CD4-positive, alpha-beta T cell (primary cell): ENCODE measurements at regions not wholly inside any gene's neighbourhood (a gene's known extent, or its start where the extent isn't known, plus 50 kb on each side); places are given as distances from the start of the nearest gene placed in this dataset.

Experiments
- ATAC-seq: fragments of 200-7000 bp; cut with Tn5 transposase; one replicate; pipeline ENCODE4 v1.10.0; 2022; ENCODE audit warnings: mild to moderate bottlenecking; ENCODE audit not compliant: poor library complexity
- CTCF ChIA-PET: fragments of 350-600 bp; sonication (Branson Sonifier 250); formaldehyde crosslinking; loops from one replicate; lab custom pipeline; 2021; ENCODE audit warnings: antibody characterized with exemption, inconsistent platforms; lab: Charles Lee
- POLR2A ChIA-PET: fragments of 350-600 bp; sonication (Branson Sonifier 250); formaldehyde crosslinking; loops from one replicate; lab custom pipeline; 2021; ENCODE audit warnings: antibody characterized with exemption, inconsistent platforms; lab: Charles Lee
- DNase-seq, 14 experiments: peaks; one replicate each; pipeline ENCODE4 v3.0.0-alpha.2; 2013 to 2020; ENCODE audit warnings: mixed read lengths in 2 of 14
- H3K27ac ChIP-seq, 2 donors: one replicate each; pipeline versions ENCODE4 v1.5.1 to v1.7.0; 2013; ENCODE audit warnings: low read length in 2 of 2, low read depth in 1 of 2, mild to moderate bottlenecking in 1 of 2
- H3K27me3 ChIP-seq, 2 experiments: 1 replicate in 1 of 2; 2 replicates in 1 of 2; pipeline versions ENCODE4 v1.6.1 to v1.7.0; 2013; ENCODE audit warnings: low read length in 2 of 2, control low read depth in 1 of 2, mild to moderate bottlenecking in 1 of 2, moderate library complexity in 1 of 2; ENCODE audit not compliant: insufficient read depth in 2 of 2, control insufficient read depth in 1 of 2
- H3K36me3 ChIP-seq: one replicate; pipeline ENCODE4 v1.6.1; 2013; ENCODE audit warnings: low read length, control low read depth; ENCODE audit not compliant: insufficient read depth
- H3K4me1 ChIP-seq: one replicate; pipeline ENCODE4 v1.6.1; 2013; ENCODE audit warnings: low read length, control low read depth; ENCODE audit not compliant: insufficient read depth
- H3K4me3 ChIP-seq: one replicate; pipeline ENCODE4 v1.5.1; 2013; ENCODE audit warnings: mild to moderate bottlenecking, low read length, moderate library complexity
- H3K9me3 ChIP-seq, 2 experiments: 1 replicate in 1 of 2; 2 replicates in 1 of 2; pipeline versions ENCODE4 v1.6.1 to v1.7.0; 2013; ENCODE audit warnings: low read length in 2 of 2, mild to moderate bottlenecking in 2 of 2, control low read depth in 1 of 2, moderate library complexity in 1 of 2; ENCODE audit not compliant: control insufficient read depth in 1 of 2, insufficient read depth in 1 of 2
- H3K27ac Mint-ChIP-seq: one replicate; pipeline ENCODE4 v1.8.0; 2020; ENCODE audit warnings: mixed read lengths
- H3K27me3 Mint-ChIP-seq: one replicate; pipeline ENCODE4 v1.8.0; 2021; ENCODE audit warnings: mixed read lengths
- H3K36me3 Mint-ChIP-seq: one replicate; pipeline ENCODE4 v1.8.0; 2021; ENCODE audit warnings: low read depth, mixed read lengths
- H3K4me1 Mint-ChIP-seq: one replicate; pipeline ENCODE4 v1.8.0; 2021; ENCODE audit warnings: low read depth, mixed read lengths
- H3K4me3 Mint-ChIP-seq: one replicate; pipeline ENCODE4 v1.8.0; 2020; ENCODE audit warnings: mild to moderate bottlenecking, mixed read lengths
- H3K9me3 Mint-ChIP-seq: one replicate; pipeline ENCODE4 v1.8.0; 2020; ENCODE audit warnings: mixed read lengths
- intact Hi-C, 2 experiments: fragments of 100-400 bp; cut with DNase I in 1 of 2; cut with micrococcal nuclease in 1 of 2; formaldehyde crosslinking; loops; one replicate each; pipeline versions ENCODE4 v1.15.1 to v1.9.0; 2023 to 2025; cut with DNase I, micrococcal nuclease
- TF ChIP-seq, protein P1 (sequence below): fragments of 200-600 bp; IDR thresholded peaks from one replicate; pipeline ENCODE4 v1.8.0; 2022; ENCODE audit warnings: antibody characterized with exemption, mild to moderate bottlenecking

DNA sequence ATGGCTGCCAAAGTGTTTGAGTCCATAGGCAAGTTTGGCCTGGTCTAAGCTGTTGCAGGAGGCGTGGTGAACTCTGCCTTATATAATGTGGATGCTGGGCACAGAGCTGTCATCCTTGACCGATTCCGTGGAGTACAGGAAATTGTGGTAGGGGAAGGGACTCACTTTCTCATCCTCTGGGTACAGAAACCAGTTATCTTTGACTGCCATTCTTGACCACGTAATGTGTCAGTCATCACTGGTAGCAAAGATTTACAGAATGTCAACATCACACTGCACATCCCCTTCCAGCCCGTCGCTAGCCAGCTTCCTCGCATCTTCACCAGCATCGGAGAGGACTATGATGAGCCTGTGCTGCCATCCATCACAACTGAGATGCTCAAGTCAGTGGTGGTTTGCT, 215.8 kb upstream of the JUN start:
- Histone ChIP-seq H3K4me1 (no peaks in the 10 kb centered on the region), H3K36me3 (no peaks in the 10 kb centered on the region), H3K4me3 (no peak overlapping the region), H3K9me3 (no peaks in the 10 kb centered on the region), H3K27me3 (no peaks in the 10 kb centered on the region), H3K27ac (no peak overlapping the region)
- H3K4me3 Mint-ChIP-seq = no peak overlapping the region
- TF ChIP-seq, protein P1, sequence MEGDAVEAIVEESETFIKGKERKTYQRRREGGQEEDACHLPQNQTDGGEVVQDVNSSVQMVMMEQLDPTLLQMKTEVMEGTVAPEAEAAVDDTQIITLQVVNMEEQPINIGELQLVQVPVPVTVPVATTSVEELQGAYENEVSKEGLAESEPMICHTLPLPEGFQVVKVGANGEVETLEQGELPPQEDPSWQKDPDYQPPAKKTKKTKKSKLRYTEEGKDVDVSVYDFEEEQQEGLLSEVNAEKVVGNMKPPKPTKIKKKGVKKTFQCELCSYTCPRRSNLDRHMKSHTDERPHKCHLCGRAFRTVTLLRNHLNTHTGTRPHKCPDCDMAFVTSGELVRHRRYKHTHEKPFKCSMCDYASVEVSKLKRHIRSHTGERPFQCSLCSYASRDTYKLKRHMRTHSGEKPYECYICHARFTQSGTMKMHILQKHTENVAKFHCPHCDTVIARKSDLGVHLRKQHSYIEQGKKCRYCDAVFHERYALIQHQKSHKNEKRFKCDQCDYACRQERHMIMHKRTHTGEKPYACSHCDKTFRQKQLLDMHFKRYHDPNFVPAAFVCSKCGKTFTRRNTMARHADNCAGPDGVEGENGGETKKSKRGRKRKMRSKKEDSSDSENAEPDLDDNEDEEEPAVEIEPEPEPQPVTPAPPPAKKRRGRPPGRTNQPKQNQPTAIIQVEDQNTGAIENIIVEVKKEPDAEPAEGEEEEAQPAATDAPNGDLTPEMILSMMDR = no peak
- no peaks in the 10 kb centered on the region for H3K9me3 Mint-ChIP-seq
- DNase-seq = no peak
- H3K36me3 Mint-ChIP-seq = no peaks in the 10 kb centered on the region
- intact Hi-C loops = no loop called here
- peaks cover 2% of the 10 kb centered on the region for H3K4me1 Mint-ChIP-seq
- no peak overlapping the region for H3K27ac Mint-ChIP-seq
- ChIA-PET POLR2A (no interaction called here), CTCF (no interaction called here)
- ATAC-seq = no peak
- H3K27me3 Mint-ChIP-seq = no peaks in the 10 kb centered on the region

GRCh38 chr1:59004755-59005154, 220.9 kb upstream of the JUN start:
- intact Hi-C loops = no loop called here

GRCh38 chr1:59005491-59006288, 221.8 kb upstream of the JUN start:
- peaks cover 19% of the 10 kb centered on the region for H3K4me1 Mint-ChIP-seq
- peaks cover 21% of the 10 kb centered on the region for H3K4me1 ChIP-seq
- ATAC-seq = no peak
- no peaks in the 10 kb centered on the region for H3K9me3 ChIP-seq
- no peak overlapping the region for H3K4me3 Mint-ChIP-seq
- no peaks in the 10 kb centered on the region for H3K36me3 ChIP-seq
- no peak overlapping the region for H3K27ac ChIP-seq
- no peaks in the 10 kb centered on the region for H3K36me3 Mint-ChIP-seq
- no peak overlapping the region for H3K4me3 ChIP-seq
- H3K27ac Mint-ChIP-seq = no peak overlapping the region
- peak in 1 of 14 experiments; percentile 47 for DNase-seq
- no peaks in the 10 kb centered on the region for H3K27me3 Mint-ChIP-seq
- ChIA-PET POLR2A (no interaction called here), CTCF (no interaction called here)
- H3K9me3 Mint-ChIP-seq = no peaks in the 10 kb centered on the region
- TF ChIP-seq, protein P1 = no peak
- H3K27me3 ChIP-seq = no peaks in the 10 kb centered on the region
- intact Hi-C loops = no loop called here

More at GRCh38 chr1:59004755-59005154, 220.9 kb upstream of the JUN start:
- Histone ChIP-seq H3K4me1 (peaks cover 21% of the 10 kb centered on the region), H3K36me3 (no peaks in the 10 kb centered on the region), H3K27me3 (no peaks in the 10 kb centered on the region), H3K27ac (no peak overlapping the region), H3K4me3 (no peak overlapping the region), H3K9me3 (no peaks in the 10 kb centered on the region)
- H3K4me3 Mint-ChIP-seq = no peak overlapping the region
- DNase-seq (no peak), ATAC-seq (no peak)
- H3K27ac Mint-ChIP-seq = no peak overlapping the region
- ChIA-PET CTCF (no interaction called here), POLR2A (no interaction called here)
- H3K4me1 Mint-ChIP-seq = peaks cover 19% of the 10 kb centered on the region
- no peaks in the 10 kb centered on the region for H3K9me3 Mint-ChIP-seq
- TF ChIP-seq, protein P1 = no peak
- H3K36me3 Mint-ChIP-seq = no peaks in the 10 kb centered on the region
- no peaks in the 10 kb centered on the region for H3K27me3 Mint-ChIP-seq
